Upper lobe of right lung (tissue), 1 donor: ENCODE measurements at regions not wholly inside any gene's neighbourhood (a gene's known extent, or its start where the extent isn't known, plus 50 kb on each side); places are given as distances from the start of the nearest gene placed in this dataset.

ENCODE experiments used
- ATAC-seq: fragments of 200-7000 bp; cut with Tn5 transposase; one replicate; pipeline ENCODE4 v1.9.1; 2020; ENCODE audit warnings: mild to moderate bottlenecking, moderate library complexity
- DNase-seq: peaks from one replicate; pipeline ENCODE4 v3.0.0-alpha.2; 2020
- H3K27ac ChIP-seq: fragments of 200-600 bp; one replicate; pipeline ENCODE4 v1.8.0; 2022
- H3K27me3 ChIP-seq: fragments of 200-600 bp; one replicate; pipeline ENCODE4 v1.8.0; 2022; ENCODE audit warnings: mild to moderate bottlenecking
- H3K36me3 ChIP-seq: fragments of 200-600 bp; one replicate; pipeline ENCODE4 v1.8.0; 2022
- H3K4me1 ChIP-seq: fragments of 200-600 bp; one replicate; pipeline ENCODE4 v1.8.0; 2022
- H3K4me3 ChIP-seq: fragments of 200-600 bp; one replicate; pipeline ENCODE4 v1.8.0; 2022; ENCODE audit warnings: mild to moderate bottlenecking
- H3K9me3 ChIP-seq: fragments of 200-600 bp; one replicate; pipeline ENCODE4 v1.8.0; 2022
- intact Hi-C: fragments of 100-400 bp; cut with DNase I; formaldehyde crosslinking; loops from one replicate; pipeline ENCODE4 v1.11.0; 2022
- TF ChIP-seq, protein P1 (sequence below): fragments of 200-600 bp; IDR thresholded peaks from one replicate; pipeline ENCODE4 v1.8.0; 2022; ENCODE audit warnings: antibody characterized with exemption
- donor health status: DM: no; HTN: yes; CAD: no; lungs with severe emphysema.

DNA sequence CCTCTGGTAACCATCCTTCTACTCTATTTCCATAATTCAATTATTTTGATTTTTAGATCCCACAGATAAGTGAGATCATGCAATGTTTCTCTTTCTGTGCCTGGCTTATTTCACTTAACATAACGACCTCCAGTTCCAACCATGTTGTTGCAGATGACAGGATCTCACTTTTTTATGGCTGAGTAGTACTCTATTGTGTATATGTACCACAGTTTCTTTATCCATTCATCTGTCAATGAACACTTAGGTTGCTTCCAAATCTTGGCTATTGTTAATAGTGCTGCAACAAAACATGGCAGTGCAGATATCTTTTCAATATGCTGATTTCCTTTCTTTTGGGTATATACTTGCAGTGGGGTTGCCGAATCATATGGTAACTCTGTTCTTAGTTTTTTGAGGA is 286.4 kb upstream of the C11orf87 start:
- TF ChIP-seq, protein P1, sequence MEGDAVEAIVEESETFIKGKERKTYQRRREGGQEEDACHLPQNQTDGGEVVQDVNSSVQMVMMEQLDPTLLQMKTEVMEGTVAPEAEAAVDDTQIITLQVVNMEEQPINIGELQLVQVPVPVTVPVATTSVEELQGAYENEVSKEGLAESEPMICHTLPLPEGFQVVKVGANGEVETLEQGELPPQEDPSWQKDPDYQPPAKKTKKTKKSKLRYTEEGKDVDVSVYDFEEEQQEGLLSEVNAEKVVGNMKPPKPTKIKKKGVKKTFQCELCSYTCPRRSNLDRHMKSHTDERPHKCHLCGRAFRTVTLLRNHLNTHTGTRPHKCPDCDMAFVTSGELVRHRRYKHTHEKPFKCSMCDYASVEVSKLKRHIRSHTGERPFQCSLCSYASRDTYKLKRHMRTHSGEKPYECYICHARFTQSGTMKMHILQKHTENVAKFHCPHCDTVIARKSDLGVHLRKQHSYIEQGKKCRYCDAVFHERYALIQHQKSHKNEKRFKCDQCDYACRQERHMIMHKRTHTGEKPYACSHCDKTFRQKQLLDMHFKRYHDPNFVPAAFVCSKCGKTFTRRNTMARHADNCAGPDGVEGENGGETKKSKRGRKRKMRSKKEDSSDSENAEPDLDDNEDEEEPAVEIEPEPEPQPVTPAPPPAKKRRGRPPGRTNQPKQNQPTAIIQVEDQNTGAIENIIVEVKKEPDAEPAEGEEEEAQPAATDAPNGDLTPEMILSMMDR: no peak
- Histone ChIP-seq H3K27me3 (no peaks in the 10 kb centered on the region), H3K4me3 (no peak overlapping the region), H3K27ac (no peak overlapping the region), H3K9me3 (no peaks in the 10 kb centered on the region), H3K4me1 (no peaks in the 10 kb centered on the region), H3K36me3 (no peaks in the 10 kb centered on the region)
- DNase-seq: no peak
- intact Hi-C loops: no loop called here
- ATAC-seq: no peak

DNA sequence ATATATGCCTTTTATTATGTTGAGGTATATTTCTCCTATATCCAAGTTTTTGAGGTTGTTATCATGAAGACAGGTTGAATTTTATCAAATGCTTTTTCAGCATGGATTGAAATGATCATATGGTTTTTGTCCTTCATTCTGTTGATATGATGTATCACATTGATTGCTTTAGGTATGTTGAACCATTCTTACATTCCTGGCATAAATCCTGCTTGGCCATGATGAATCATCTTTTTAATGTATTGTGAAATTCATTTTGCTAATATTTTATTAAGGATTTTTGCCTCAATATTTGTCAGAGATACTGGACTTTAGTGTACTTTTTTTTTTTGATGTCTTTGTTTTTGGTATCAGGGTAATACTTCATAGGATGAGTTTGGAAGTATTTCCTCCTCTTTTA is 283.8 kb upstream of the C11orf87 start:
- ATAC-seq (no peak), DNase-seq (no peak)
- H3K27ac ChIP-seq: no peak overlapping the region
- no peaks in the 10 kb centered on the region for H3K27me3 ChIP-seq
- intact Hi-C loops: no loop called here
- TF ChIP-seq, protein P1: no peak
- H3K9me3 ChIP-seq: no peaks in the 10 kb centered on the region
- H3K36me3 ChIP-seq: no peaks in the 10 kb centered on the region
- no peak overlapping the region for H3K4me3 ChIP-seq
- no peaks in the 10 kb centered on the region for H3K4me1 ChIP-seq

DNA sequence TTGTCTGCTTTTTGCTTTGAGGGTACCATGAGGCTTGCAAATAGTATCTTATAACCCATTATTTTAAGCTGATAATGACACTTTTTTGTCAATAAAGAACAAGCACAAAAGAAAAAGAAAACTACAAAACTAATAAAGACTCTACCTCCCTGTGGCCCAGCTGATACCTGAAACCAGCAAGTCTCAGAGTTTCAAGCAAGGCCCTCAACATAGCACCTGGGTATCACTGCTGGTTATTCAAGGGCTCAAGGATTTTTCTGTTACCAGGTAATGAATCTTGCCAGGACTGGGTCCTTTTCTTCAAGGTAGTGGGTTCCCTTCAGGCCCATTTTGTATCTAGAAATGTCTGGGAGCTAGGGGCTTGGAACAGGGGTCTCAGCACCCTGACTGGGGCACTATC is 281.6 kb upstream of the C11orf87 start:
- H3K9me3 ChIP-seq: no peaks in the 10 kb centered on the region
- intact Hi-C loops: no loop called here
- H3K4me3 ChIP-seq: no peak overlapping the region
- TF ChIP-seq, protein P1: no peak
- H3K36me3 ChIP-seq: no peaks in the 10 kb centered on the region
- H3K27ac ChIP-seq: no peak overlapping the region
- H3K27me3 ChIP-seq: no peaks in the 10 kb centered on the region
- DNase-seq (no peak), ATAC-seq (no peak)
- H3K4me1 ChIP-seq: no peaks in the 10 kb centered on the region

DNA sequence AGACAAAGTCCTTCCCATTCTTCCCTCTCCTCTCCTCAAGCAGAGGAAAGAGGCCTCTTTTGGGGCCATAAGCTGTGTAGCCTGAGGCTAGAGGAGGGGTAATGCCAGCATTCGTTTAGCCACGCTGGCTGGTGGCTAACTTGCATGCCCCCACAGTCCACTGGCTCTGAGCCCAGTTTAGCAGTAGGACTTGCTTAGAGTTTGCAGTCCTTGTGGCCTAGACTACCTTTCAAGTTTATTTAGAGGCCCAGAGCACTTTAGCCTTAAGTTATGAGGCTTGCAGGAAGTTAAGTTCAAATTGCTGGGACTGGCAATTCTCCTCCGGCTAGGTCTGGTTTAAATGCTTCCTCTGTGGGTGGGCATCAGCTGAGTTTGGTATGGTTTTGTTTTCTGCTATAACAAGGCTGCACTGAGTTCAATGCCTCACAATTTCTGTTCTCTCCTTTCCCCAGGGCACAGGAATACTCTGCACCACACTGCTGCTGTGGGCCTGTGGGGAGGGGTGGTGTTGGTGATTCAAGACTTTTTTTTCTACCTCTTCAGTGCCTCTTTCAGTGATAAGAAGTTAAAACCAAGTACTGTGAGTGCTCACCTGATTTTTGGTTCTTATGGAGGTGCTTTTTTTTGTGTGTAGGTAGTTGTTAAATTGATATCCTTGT is 281.0 kb upstream of the C11orf87 start:
- H3K4me1 ChIP-seq: no peaks in the 10 kb centered on the region
- no peaks in the 10 kb centered on the region for H3K36me3 ChIP-seq
- H3K4me3 ChIP-seq: no peak overlapping the region
- DNase-seq (no peak), ATAC-seq (no peak)
- intact Hi-C loops: no loop called here
- TF ChIP-seq, protein P1: no peak
- H3K27me3 ChIP-seq: no peaks in the 10 kb centered on the region
- no peaks in the 10 kb centered on the region for H3K9me3 ChIP-seq
- no peak overlapping the region for H3K27ac ChIP-seq

DNA sequence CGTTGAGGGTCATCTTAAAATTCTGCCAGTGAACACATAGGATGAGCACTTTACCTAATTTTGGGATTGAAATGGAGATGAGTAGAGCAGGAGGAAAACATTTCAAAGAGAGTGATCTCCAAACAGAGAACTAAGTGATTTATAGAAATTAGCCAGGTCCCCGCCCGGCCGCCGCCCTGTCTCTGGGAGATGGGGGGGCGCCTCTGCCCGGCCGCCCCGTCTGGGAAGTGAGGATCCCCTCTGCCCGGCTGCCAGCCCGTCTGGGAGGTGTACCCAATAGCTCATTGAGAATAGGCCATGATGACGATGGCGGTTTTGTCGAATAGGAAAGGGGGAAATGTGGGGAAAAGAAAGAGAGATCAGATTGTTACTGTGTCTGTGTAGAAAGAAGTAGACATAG is 276.7 kb upstream of the C11orf87 start:
- TF ChIP-seq, protein P1: no peak
- Histone ChIP-seq H3K9me3 (no peaks in the 10 kb centered on the region), H3K27me3 (no peaks in the 10 kb centered on the region), H3K4me1 (no peaks in the 10 kb centered on the region), H3K36me3 (no peaks in the 10 kb centered on the region), H3K27ac (no peak overlapping the region), H3K4me3 (no peak overlapping the region)
- no peak for DNase-seq
- intact Hi-C loops: no loop called here
- no peak for ATAC-seq

DNA sequence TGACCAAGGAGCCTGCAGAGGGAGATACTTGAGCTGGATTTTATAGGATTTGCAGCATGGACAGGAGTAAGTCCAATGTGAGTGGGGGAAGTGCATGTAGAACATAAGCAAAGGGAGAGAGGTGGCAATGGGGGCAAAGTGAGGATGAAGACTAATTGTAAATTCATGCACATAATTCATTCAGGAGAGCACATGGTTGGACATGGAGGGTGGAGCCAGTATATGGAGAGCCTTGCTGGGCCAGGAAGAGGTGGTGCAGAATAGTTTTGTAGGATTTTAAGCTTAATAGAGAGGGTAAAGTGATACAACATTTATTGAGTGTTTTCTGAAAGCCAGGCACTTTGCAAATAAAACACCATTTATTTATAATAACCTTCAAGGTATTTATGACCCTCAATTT is 274.3 kb upstream of the C11orf87 start:
- DNase-seq (no peak), ATAC-seq (no peak)
- Histone ChIP-seq H3K27ac (no peak overlapping the region), H3K9me3 (no peaks in the 10 kb centered on the region), H3K36me3 (no peaks in the 10 kb centered on the region), H3K4me3 (no peak overlapping the region), H3K27me3 (no peaks in the 10 kb centered on the region), H3K4me1 (no peaks in the 10 kb centered on the region)
- TF ChIP-seq, protein P1: no peak
- intact Hi-C loops: no loop called here
